GM23338 (cell line): ENCODE measurements at regions not wholly inside any gene's neighbourhood (a gene's known extent, or its start where the extent isn't known, plus 50 kb on each side); places are given as distances from the start of the nearest gene placed in this dataset.

Experiments used
- CREB1 ChIP-seq: fragments of 250-450 bp; sonication (Bioruptor Pico); IDR thresholded peaks from 2 replicates; pipeline ENCODE4 v1.5.0; 2020; ENCODE audit warnings: low read depth, mild to moderate bottlenecking, moderate library complexity
- CTCF ChIP-seq, 2 experiments: fragments of 200-600 bp in 1 of 2; sonication (generic) in 1 of 2; conservative IDR thresholded peaks; 2 replicates each; pipeline versions ENCODE4 v1.5.1 to v1.6.1; 2016 to 2017; ENCODE audit warnings: antibody characterized with exemption in 2 of 2, low read depth in 2 of 2, mild to moderate bottlenecking in 2 of 2, moderate library complexity in 1 of 2
- EZH2 ChIP-seq: fragments of 200-600 bp; sonication (generic); IDR thresholded peaks from one replicate; pipeline ENCODE4 v1.8.0; 2017; ENCODE audit warnings: antibody characterized with exemption, mild to moderate bottlenecking, low read depth; ENCODE audit not compliant: unreplicated experiment
- POLR2AphosphoS5 ChIP-seq: IDR thresholded peaks from 2 replicates; pipeline ENCODE4 v1.6.1; 2016; ENCODE audit warnings: antibody characterized with exemption, low read depth
- STAT1 ChIP-seq: IDR thresholded peaks from one replicate; pipeline ENCODE4 v1.6.1; 2016; ENCODE audit warnings: antibody characterized with exemption; ENCODE audit not compliant: unreplicated experiment

- TF ChIP-seq CTCF (conservative IDR thresholded peaks at IDR 0.05; ENCODE audit: low read depth in 2 of 2), result no peak
- TF ChIP-seq EZH2, result no peak
- TF ChIP-seq POLR2AphosphoS5, result no peak
- TF ChIP-seq CREB1, result no peak
- TF ChIP-seq STAT1, result no peak
These were observed 213.1 kb upstream of the DYNLRB2 start for GRCh38 chr16:80327740-80328139.
